Fibroblast of villous mesenchyme (primary cell): ENCODE measurements at regions not wholly inside any gene's neighbourhood (a gene's known extent, or its start where the extent isn't known, plus 50 kb on each side); places are given as distances from the start of the nearest gene placed in this dataset.

Experiments
- DNase-seq: peaks from one replicate; pipeline ENCODE4 v3.0.0-alpha.2; 2010; ENCODE audit warnings: low read depth
- H3K4me3 ChIP-seq: 2 replicates; pipeline ENCODE4 v1.5.1; 2011; ENCODE audit warnings: low read depth, mild to moderate bottlenecking, low read length
- TF ChIP-seq, protein P1 (sequence below): IDR thresholded peaks from 2 replicates; pipeline ENCODE4 v1.5.1; 2012; ENCODE audit warnings: low read depth, mild to moderate bottlenecking, low read length; ENCODE audit not compliant: insufficient read depth

DNA sequence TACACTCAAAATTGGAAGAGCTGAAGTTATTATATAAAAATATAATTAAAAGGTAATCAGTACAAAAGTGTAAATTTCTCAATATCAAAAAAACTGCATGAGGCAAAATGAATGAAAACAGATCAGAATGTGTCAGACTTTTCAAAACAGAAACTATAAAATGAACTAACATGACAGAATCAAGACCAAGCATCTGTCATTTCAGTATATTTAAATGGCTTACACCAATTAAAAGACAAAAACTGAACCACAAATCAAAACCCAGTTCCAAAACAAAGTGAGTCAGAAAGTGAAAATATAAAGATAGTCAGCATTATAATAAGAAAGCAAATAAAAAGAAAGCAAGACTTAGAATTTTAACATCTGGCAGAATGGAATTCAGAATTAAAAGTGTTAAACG is 289.7 kb downstream of the UBE3D start:
- no peak for DNase-seq
- H3K4me3 ChIP-seq: no peak overlapping the region
- TF ChIP-seq, protein P1, sequence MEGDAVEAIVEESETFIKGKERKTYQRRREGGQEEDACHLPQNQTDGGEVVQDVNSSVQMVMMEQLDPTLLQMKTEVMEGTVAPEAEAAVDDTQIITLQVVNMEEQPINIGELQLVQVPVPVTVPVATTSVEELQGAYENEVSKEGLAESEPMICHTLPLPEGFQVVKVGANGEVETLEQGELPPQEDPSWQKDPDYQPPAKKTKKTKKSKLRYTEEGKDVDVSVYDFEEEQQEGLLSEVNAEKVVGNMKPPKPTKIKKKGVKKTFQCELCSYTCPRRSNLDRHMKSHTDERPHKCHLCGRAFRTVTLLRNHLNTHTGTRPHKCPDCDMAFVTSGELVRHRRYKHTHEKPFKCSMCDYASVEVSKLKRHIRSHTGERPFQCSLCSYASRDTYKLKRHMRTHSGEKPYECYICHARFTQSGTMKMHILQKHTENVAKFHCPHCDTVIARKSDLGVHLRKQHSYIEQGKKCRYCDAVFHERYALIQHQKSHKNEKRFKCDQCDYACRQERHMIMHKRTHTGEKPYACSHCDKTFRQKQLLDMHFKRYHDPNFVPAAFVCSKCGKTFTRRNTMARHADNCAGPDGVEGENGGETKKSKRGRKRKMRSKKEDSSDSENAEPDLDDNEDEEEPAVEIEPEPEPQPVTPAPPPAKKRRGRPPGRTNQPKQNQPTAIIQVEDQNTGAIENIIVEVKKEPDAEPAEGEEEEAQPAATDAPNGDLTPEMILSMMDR: no peak

DNA sequence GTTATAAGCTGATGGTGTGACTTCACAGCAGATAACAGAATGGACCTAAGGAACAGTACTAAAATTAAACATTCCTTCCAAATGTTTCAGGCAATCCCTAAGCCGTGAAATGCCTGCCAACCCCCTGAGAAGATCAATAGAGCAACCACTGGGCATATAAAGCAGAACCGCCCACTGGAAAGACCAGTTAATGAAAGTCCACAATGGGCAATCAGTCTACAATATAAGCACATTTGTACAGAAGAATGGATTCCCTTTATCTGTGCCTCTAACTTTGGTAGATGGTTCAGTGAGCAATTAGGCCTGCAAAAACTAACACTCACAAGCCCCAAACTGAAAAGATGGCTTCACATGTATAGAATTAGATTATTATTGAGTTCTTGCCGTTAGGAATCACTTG is 286.6 kb downstream of the UBE3D start:
- DNase-seq: no peak
- no peak overlapping the region for H3K4me3 ChIP-seq
- TF ChIP-seq, protein P1: no peak

DNA sequence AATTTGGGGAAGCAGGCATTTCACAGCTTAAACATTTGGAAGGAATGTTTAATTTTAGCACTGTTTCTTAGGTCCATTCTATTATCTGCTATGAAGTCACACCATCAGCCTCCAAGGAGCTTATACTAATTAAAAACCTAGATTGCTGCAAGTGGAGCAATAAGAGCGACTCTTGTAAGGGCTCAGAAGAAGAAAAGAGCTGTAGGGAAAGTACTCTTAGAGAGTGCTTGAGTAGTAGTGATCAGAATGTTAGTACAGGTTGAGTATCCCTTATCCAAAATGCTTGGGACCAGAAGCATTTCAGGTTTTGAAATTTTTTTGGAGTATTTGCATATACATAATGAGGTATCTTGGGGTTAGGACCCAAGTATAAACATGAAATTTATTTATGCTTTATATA is 285.3 kb downstream of the UBE3D start:
- TF ChIP-seq, protein P1: no peak
- no peak overlapping the region for H3K4me3 ChIP-seq
- no peak for DNase-seq

DNA sequence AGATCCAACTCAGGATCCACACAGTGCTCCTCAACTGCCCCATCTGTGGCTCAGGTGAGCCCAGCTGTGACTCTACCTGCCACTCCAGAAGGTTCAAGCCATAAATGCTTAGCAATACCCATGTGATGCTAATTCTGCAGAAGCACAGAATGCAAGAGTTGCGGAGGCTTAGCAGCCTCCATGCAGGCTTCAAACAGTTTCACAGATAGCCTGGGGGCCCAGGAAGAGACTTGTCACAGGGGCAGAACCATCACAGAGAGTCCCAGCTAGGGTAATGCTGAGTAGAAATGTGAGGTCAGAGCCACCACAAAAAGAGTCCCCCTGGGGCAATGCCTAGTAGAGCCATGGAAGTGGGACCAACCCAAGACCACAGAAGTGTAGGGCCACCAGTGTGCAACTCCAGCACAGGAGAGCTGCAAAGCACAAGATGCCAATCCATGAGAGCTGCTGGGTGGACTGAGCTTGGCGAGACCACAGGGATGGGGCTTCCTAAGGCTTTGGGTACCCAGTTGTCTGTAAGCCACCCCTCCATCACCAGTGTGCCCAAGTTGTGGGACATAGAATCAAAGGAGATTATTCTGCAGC is 283.9 kb downstream of the UBE3D start:
- TF ChIP-seq, protein P1: no peak
- no peak overlapping the region for H3K4me3 ChIP-seq
- DNase-seq: no peak

- H3K4me3 ChIP-seq: no peak overlapping the region
- TF ChIP-seq, protein P1: no peak
- no peak for DNase-seq
These were observed 281.9 kb downstream of the UBE3D start for GRCh38 chr6:82783587-82784236.

- no peak overlapping the region for H3K4me3 ChIP-seq
- no peak for DNase-seq
- TF ChIP-seq, protein P1: no peak
These were observed 280.4 kb downstream of the UBE3D start for GRCh38 chr6:82785206-82785605.

GRCh38 chr6:82786248-82786647 is 279.4 kb downstream of the UBE3D start:
- no peak overlapping the region for H3K4me3 ChIP-seq
- TF ChIP-seq, protein P1: no peak
- DNase-seq: no peak
